ENCODE measurements at regions not wholly inside any gene's neighbourhood (a gene's known extent, or its start where the extent isn't known, plus 50 kb on each side); places are given as distances from the start of the nearest gene placed in this dataset.

DNA sequence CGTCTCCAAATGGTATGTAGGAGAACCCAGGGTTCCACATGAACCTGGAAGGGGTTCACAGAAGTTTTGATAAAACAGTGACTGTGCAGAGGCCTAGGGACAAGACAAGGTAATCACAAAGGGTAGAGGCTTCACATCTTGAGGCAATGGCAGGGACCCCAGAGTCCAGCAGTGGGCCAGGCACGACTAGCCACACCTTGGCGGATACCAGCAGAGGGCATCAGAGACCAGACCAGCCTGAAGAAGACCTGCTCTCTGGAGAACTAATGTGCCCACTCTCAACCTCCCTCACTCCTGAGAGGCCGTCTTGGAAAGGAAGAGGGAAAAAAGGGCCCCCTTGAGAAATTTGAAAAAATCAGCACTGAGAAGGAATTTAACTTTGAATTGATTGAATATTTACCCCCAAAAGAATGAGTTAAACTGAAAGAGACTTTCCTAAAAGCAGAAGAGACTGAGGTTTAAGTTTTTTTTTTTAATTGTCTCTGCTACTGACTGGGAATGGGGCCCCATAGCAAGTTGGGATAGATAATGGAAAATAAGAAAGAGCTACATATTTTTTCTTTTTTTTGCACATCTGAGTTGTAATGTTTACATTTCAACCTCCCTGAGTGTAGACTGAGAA is 243.8 kb upstream of the JADE1 start:
- Histone ChIP-seq H3K4me1 (ENCODE audit: control insufficient read depth in 2 of 2, insufficient read depth in 2 of 2, low read length in 1 of 2) (no peaks in the 10 kb centered on the region), H3K27me3 (ENCODE audit: control insufficient read depth in 1 of 2, insufficient read depth in 2 of 2, low read length in 2 of 2) (no peaks in the 10 kb centered on the region), H3K27ac (ENCODE audit: low read depth in 2 of 2, low read length in 1 of 2) (no peak overlapping the region), H3K36me3 (ENCODE audit: control insufficient read depth in 2 of 2, insufficient read depth in 2 of 2, low read length in 1 of 2) (no peaks in the 10 kb centered on the region), H3K4me3 (ENCODE audit: low read depth in 1 of 2, low read length in 2 of 2) (no peak overlapping the region), H3K9me3 (ENCODE audit: control insufficient read depth in 2 of 2, insufficient read depth in 1 of 2, low read depth in 1 of 2, low read length in 1 of 2) (no peaks in the 10 kb centered on the region)
- 64 to 73% methylated on average over 4 of the region's 4 CpGs for WGBS, 2 donors

DNA sequence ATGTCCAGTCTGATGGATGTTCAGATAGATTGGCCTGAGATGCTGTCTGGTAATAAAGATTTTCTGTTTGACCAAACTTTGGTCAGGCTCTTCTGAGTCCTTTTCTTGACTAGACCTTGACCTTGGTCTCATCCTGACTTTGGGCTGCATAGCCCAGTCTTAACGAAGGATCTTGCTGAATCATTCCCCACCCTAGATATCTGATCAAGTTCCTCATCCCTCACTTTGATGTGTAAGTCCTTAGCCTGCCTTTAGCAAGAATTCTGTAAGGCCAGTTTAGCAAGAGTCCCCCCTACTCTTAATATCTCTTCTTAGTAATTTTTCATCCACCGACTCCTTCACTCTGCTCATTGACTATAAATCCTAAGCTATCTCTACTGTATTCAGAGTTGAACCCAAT is 244.4 kb upstream of the JADE1 start:
- H3K27me3 ChIP-seq (ENCODE audit: control insufficient read depth in 1 of 2, insufficient read depth in 2 of 2, low read length in 2 of 2), result no peaks in the 10 kb centered on the region
- 75 to 87% methylated on average over 2 of the region's 2 CpGs for WGBS, 2 donors
- no peaks in the 10 kb centered on the region for H3K36me3 ChIP-seq (ENCODE audit: control insufficient read depth in 2 of 2, insufficient read depth in 2 of 2, low read length in 1 of 2)
- H3K9me3 ChIP-seq (ENCODE audit: control insufficient read depth in 2 of 2, insufficient read depth in 1 of 2, low read depth in 1 of 2, low read length in 1 of 2), result no peaks in the 10 kb centered on the region
- H3K4me3 ChIP-seq (ENCODE audit: low read depth in 1 of 2, low read length in 2 of 2), result no peak overlapping the region
- H3K4me1 ChIP-seq (ENCODE audit: control insufficient read depth in 2 of 2, insufficient read depth in 2 of 2, low read length in 1 of 2), result no peaks in the 10 kb centered on the region
- no peak overlapping the region for H3K27ac ChIP-seq (ENCODE audit: low read depth in 2 of 2, low read length in 1 of 2)

DNA sequence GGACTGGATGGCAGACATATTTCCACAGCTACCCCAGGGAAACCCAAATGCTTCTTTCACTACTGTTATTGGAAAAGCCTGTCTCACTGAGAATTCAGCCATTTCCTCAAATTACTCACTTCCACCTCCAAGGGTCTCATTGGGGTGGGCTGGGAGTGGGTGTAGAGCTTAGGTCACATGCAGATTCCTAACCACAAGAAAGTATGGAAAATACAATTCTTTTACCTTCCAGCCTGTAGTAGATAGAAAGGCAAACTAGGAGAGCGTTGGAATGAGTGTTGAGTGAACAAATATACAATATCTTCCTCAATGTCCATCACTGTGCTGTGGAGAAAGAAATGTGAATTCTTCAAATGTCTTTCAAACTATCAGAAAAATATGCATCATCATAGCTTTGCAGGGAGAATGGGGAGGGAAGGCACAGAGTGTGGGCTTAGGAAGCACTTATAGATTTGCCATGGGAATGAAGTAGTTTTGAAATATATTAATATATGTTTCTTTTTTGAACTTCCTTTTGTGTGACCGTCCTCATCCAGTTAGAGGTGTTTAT is 245.3 kb upstream of the JADE1 start:
- H3K27me3 ChIP-seq (ENCODE audit: control insufficient read depth in 1 of 2, insufficient read depth in 2 of 2, low read length in 2 of 2), result no peaks in the 10 kb centered on the region
- 79 to 92% methylated on average over 2 of the region's 2 CpGs for WGBS, 2 donors
- no peaks in the 10 kb centered on the region for H3K4me1 ChIP-seq (ENCODE audit: control insufficient read depth in 2 of 2, insufficient read depth in 2 of 2, low read length in 1 of 2)
- H3K4me3 ChIP-seq (ENCODE audit: low read depth in 1 of 2, low read length in 2 of 2), result no peak overlapping the region
- no peaks in the 10 kb centered on the region for H3K36me3 ChIP-seq (ENCODE audit: control insufficient read depth in 2 of 2, insufficient read depth in 2 of 2, low read length in 1 of 2)
- no peaks in the 10 kb centered on the region for H3K9me3 ChIP-seq (ENCODE audit: control insufficient read depth in 2 of 2, insufficient read depth in 1 of 2, low read depth in 1 of 2, low read length in 1 of 2)
- no peak overlapping the region for H3K27ac ChIP-seq (ENCODE audit: low read depth in 2 of 2, low read length in 1 of 2)

DNA sequence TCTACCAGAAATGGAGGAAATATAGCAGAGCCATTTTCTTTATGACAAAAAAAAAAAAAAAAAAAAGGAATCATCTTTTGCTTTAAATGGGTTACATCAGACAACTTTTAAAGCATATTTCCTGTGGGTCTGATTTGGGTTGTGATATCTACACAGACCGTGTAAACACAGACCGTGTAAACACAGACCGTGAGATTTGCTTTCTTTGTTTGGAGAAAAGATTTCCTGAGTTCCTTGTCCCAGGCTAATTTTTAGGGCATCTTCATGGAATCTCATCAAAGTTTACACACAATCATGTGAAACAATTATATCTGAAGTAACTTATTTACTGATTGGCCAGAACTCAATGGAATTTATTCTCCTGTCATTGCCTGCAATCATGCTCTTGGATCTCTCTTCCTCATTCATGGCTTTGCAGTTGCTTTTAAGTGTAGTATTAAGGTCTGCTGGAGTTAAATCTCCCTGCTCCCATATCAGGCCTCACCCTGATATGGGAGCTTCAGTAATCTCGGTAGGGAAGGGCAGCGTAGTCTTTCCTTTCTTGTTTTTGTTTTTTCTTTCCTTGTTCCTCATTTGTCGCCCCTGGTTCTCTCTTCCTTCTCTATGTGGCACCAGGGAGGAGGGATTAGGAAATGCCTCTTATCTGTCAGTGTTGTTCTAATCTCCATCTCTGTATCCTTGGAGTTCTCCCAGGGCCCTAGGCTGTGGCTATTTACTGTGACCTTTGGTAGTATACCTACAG is 248.6 kb upstream of the JADE1 start:
- Histone ChIP-seq H3K27ac (ENCODE audit: low read depth in 2 of 2, low read length in 1 of 2) (no peak overlapping the region), H3K36me3 (ENCODE audit: control insufficient read depth in 2 of 2, insufficient read depth in 2 of 2, low read length in 1 of 2) (no peaks in the 10 kb centered on the region), H3K9me3 (ENCODE audit: control insufficient read depth in 2 of 2, insufficient read depth in 1 of 2, low read depth in 1 of 2, low read length in 1 of 2) (no peaks in the 10 kb centered on the region), H3K4me3 (ENCODE audit: low read depth in 1 of 2, low read length in 2 of 2) (no peak overlapping the region), H3K4me1 (ENCODE audit: control insufficient read depth in 2 of 2, insufficient read depth in 2 of 2, low read length in 1 of 2) (no peaks in the 10 kb centered on the region), H3K27me3 (ENCODE audit: control insufficient read depth in 1 of 2, insufficient read depth in 2 of 2, low read length in 2 of 2) (no peaks in the 10 kb centered on the region)
- WGBS, 2 donors, result 40 to 60% methylated on average over 6 of the region's 6 CpGs

DNA sequence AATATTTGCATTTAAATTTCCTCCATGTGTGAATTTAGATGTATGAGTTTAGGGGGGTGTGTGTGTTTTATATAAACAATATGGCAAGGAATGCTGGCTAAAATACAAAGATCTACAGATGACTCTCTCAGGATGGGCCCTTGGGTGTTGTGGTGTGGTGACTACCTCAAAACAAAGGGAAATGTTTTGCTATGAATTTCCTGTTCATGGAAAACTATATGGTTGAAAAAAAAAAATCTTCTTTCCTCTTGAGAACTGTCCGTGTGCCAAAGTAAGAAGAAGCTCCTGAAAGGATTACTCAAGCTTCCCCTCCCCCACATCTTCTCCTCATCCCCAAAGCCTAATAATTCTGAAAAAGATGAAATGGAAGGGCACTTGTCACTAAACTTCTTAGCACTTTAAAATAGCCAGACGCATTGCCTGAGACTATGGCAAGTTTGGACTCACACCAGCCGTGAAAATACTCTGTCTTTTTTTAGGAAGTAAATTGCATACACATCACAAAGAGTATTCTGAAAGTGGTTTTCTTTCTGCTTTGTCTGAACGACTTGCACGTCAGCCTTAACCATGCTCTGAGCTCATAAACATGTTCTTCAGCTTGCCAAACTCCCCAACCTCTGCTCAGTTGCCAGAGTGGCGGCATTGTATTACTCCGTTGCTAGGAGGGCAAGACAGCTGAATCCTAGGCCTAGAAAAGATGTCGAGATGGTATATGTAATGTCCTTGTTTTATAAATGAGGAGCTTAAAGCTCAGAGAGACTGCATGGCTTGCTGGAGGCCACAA is 250.4 kb upstream of the JADE1 start:
- peak overlapping the region in 1 of 2 donors; percentile 43 for H3K27ac ChIP-seq (ENCODE audit: low read depth in 2 of 2, low read length in 1 of 2)
- 32 to 47% methylated on average over 8 of the region's 8 CpGs for WGBS, 2 donors
- no peaks in the 10 kb centered on the region for H3K4me1 ChIP-seq (ENCODE audit: control insufficient read depth in 2 of 2, insufficient read depth in 2 of 2, low read length in 1 of 2)
- H3K4me3 ChIP-seq (ENCODE audit: low read depth in 1 of 2, low read length in 2 of 2), result no peak overlapping the region
- no peaks in the 10 kb centered on the region for H3K9me3 ChIP-seq (ENCODE audit: control insufficient read depth in 2 of 2, insufficient read depth in 1 of 2, low read depth in 1 of 2, low read length in 1 of 2)
- H3K27me3 ChIP-seq (ENCODE audit: control insufficient read depth in 1 of 2, insufficient read depth in 2 of 2, low read length in 2 of 2), result no peaks in the 10 kb centered on the region
- H3K36me3 ChIP-seq (ENCODE audit: control insufficient read depth in 2 of 2, insufficient read depth in 2 of 2, low read length in 1 of 2), result no peaks in the 10 kb centered on the region

DNA sequence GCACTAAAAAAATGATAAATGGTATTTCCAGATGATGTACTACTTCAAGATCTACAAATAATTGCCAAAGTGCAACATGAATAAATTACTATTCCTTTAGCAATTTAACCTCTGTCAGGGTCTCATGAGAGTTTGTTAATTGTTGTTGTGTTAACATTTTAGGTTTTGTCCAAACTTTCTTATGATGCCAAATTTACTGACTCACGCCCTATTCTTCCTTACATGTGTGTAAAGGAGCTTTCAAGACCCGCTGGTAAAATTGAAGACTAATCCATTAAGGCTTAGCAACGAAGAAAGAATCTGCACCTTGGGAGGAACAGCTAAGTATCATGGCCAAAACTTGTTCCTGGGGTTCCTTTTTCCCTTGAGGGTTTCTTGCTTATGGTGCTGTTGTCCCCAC is 252.7 kb upstream of the JADE1 start:
- no peak overlapping the region for H3K27ac ChIP-seq (ENCODE audit: low read depth in 2 of 2, low read length in 1 of 2)
- WGBS, 2 donors, result 36 to 61% methylated on average over 3 of the region's 3 CpGs
- H3K27me3 ChIP-seq (ENCODE audit: control insufficient read depth in 1 of 2, insufficient read depth in 2 of 2, low read length in 2 of 2), result no peaks in the 10 kb centered on the region
- no peaks in the 10 kb centered on the region for H3K36me3 ChIP-seq (ENCODE audit: control insufficient read depth in 2 of 2, insufficient read depth in 2 of 2, low read length in 1 of 2)
- H3K9me3 ChIP-seq (ENCODE audit: control insufficient read depth in 2 of 2, insufficient read depth in 1 of 2, low read depth in 1 of 2, low read length in 1 of 2), result no peaks in the 10 kb centered on the region
- H3K4me1 ChIP-seq (ENCODE audit: control insufficient read depth in 2 of 2, insufficient read depth in 2 of 2, low read length in 1 of 2), result no peaks in the 10 kb centered on the region
- H3K4me3 ChIP-seq (ENCODE audit: low read depth in 1 of 2, low read length in 2 of 2), result no peak overlapping the region

DNA sequence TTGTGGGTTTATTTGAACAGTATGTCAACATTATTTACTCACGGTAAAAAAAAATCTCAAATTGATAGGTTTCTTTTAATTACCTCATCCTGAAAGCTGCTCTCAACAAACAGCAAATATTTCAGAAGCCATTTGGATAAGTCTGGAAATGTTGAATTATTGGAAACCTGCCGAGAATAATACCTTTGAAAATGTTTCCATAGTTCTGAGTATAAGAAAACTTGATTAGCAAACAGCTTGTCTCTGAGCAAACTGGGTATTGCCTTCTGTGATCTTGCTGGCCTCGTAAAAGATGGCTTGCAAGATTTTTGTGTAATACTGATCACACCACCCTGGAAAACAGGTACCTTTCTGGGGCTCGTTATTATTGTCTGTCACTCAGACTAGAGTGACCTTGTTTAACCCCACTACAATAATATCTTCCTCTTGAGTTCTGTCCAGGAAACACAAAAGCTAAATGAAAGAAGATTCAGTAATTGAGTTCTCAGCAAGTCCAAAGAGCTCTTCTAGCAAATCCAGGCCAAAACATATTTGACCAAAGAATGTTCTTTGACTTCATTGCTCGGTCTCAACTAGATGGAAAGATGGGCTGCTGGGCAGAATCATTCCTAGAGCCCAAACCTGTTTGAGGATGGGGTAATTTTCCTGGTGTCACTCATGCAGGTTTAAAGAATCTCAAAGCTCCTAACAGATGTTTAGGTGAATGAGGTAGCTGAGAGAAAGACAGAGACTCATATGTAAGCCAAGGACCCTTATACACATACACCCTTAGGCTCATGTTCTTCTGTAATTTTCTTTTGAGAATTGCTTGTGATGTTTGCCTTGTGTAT is 255.6 kb upstream of the JADE1 start:
- Histone ChIP-seq H3K9me3 (ENCODE audit: control insufficient read depth in 2 of 2, insufficient read depth in 1 of 2, low read depth in 1 of 2, low read length in 1 of 2) (peaks cover 0 to 2% of the 10 kb centered on the region in 2 donors), H3K36me3 (ENCODE audit: control insufficient read depth in 2 of 2, insufficient read depth in 2 of 2, low read length in 1 of 2) (no peaks in the 10 kb centered on the region), H3K4me1 (ENCODE audit: control insufficient read depth in 2 of 2, insufficient read depth in 2 of 2, low read length in 1 of 2) (no peaks in the 10 kb centered on the region), H3K27me3 (ENCODE audit: control insufficient read depth in 1 of 2, insufficient read depth in 2 of 2, low read length in 2 of 2) (no peaks in the 10 kb centered on the region), H3K4me3 (ENCODE audit: low read depth in 1 of 2, low read length in 2 of 2) (peak overlapping the region in 1 of 2 donors; percentile 86), H3K27ac (ENCODE audit: low read depth in 2 of 2, low read length in 1 of 2) (no peak overlapping the region)
- WGBS, 2 donors, result 19 to 21% methylated on average over 5 of the region's 5 CpGs

DNA sequence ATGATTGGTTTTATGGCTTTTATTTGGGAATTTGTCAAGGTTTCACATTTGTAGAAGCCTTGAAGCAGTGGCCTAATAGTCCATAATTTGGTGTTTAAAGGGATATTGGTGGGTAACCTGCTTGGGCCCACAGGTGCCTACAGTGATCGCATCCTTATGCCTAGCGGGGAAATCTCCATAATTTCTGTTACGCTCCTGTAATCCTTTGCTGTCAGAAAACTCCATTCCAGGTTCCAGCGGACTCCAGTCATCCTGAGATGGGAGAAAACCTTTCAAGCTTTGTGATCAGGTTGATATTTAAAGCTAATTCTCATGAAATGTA is 257.0 kb upstream of the JADE1 start:
- Histone ChIP-seq H3K36me3 (ENCODE audit: control insufficient read depth in 2 of 2, insufficient read depth in 2 of 2, low read length in 1 of 2) (no peaks in the 10 kb centered on the region), H3K4me1 (ENCODE audit: control insufficient read depth in 2 of 2, insufficient read depth in 2 of 2, low read length in 1 of 2) (no peaks in the 10 kb centered on the region), H3K27ac (ENCODE audit: low read depth in 2 of 2, low read length in 1 of 2) (peak overlapping the region; percentile 3 to 21), H3K4me3 (ENCODE audit: low read depth in 1 of 2, low read length in 2 of 2) (peak overlapping the region in 1 of 2 donors; percentile 86), H3K9me3 (ENCODE audit: control insufficient read depth in 2 of 2, insufficient read depth in 1 of 2, low read depth in 1 of 2, low read length in 1 of 2) (peaks cover 0 to 2% of the 10 kb centered on the region in 2 donors), H3K27me3 (ENCODE audit: control insufficient read depth in 1 of 2, insufficient read depth in 2 of 2, low read length in 2 of 2) (no peaks in the 10 kb centered on the region)
- 68 to 77% methylated on average over 4 of the region's 4 CpGs for WGBS, 2 donors

DNA sequence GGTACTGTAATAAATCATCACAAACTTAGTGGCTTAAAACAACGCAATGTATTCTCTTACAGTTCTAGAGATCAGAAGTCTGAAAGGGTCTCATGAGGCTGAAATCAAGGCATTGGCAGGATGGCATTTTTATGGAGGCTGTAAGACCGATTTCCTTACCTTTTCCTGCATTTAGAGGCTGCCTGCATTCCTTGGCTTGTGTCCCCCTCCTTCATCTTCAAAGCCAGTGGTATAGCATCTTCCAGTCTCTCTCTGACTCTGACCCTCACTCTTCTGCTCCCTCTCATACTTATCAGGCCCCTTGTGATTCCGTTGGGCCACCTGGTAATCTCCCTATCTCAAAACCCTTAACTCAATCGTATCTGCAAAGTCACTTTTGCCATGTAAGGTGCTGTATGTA is 258.2 kb upstream of the JADE1 start:
- Histone ChIP-seq H3K4me1 (ENCODE audit: control insufficient read depth in 2 of 2, insufficient read depth in 2 of 2, low read length in 1 of 2) (no peaks in the 10 kb centered on the region), H3K4me3 (ENCODE audit: low read depth in 1 of 2, low read length in 2 of 2) (no peak overlapping the region), H3K27me3 (ENCODE audit: control insufficient read depth in 1 of 2, insufficient read depth in 2 of 2, low read length in 2 of 2) (no peaks in the 10 kb centered on the region), H3K36me3 (ENCODE audit: control insufficient read depth in 2 of 2, insufficient read depth in 2 of 2, low read length in 1 of 2) (no peaks in the 10 kb centered on the region), H3K27ac (ENCODE audit: low read depth in 2 of 2, low read length in 1 of 2) (no peak overlapping the region), H3K9me3 (ENCODE audit: control insufficient read depth in 2 of 2, insufficient read depth in 1 of 2, low read depth in 1 of 2, low read length in 1 of 2) (peaks cover 0 to 2% of the 10 kb centered on the region in 2 donors)
- WGBS, 2 donors, result 95 to 96% methylated on average over 4 of the region's 4 CpGs

Data from esophagus (tissue), 2 donors.